CD14-positive monocyte (primary cell): ENCODE measurements at regions not wholly inside any gene's neighbourhood (a gene's known extent, or its start where the extent isn't known, plus 50 kb on each side); places are given as distances from the start of the nearest gene placed in this dataset.

Source experiments
- DNase-seq, 3 donors: peaks; one replicate each; pipeline ENCODE4 v3.0.0-alpha.2; 2011 to 2022
- H2AFZ ChIP-seq: 2 replicates; pipeline ENCODE4 v1.6.0; 2012; ENCODE audit warnings: mild to moderate bottlenecking, low read depth, low read length, inconsistent platforms; ENCODE audit not compliant: insufficient read depth, poor library complexity, severe bottlenecking
- H3K27ac ChIP-seq, 2 donors: 1 replicate in 1 of 2; 2 replicates in 1 of 2; pipeline ENCODE4 v1.5.1; 2012 to 2013; ENCODE audit warnings: low read length in 2 of 2, control low read depth in 1 of 2, inconsistent platforms in 1 of 2, low read depth in 1 of 2, mild to moderate bottlenecking in 1 of 2
- H3K27me3 ChIP-seq, 2 donors: one replicate each; pipeline versions ENCODE4 v1.6.0 to v1.6.1; 2011 to 2013; ENCODE audit warnings: low read length in 2 of 2; ENCODE audit not compliant: control insufficient read depth in 2 of 2, insufficient read depth in 2 of 2
- H3K36me3 ChIP-seq, 2 donors: replicated peaks in 1 of 2; 1 replicate in 1 of 2; 2 replicates in 1 of 2; pipeline versions ENCODE4 v1.5.1 to v1.6.1; 2012 to 2013; ENCODE audit warnings: low read length in 2 of 2, control low read depth in 1 of 2, inconsistent platforms in 1 of 2, mild to moderate bottlenecking in 1 of 2; ENCODE audit not compliant: insufficient read depth in 2 of 2, control insufficient read depth in 1 of 2
- H3K4me1 ChIP-seq, 2 donors: 1 replicate in 1 of 2; 2 replicates in 1 of 2; pipeline versions ENCODE4 v1.5.1 to v1.6.1; 2012 to 2013; ENCODE audit warnings: low read length in 2 of 2, control low read depth in 1 of 2, inconsistent platforms in 1 of 2, mild to moderate bottlenecking in 1 of 2, moderate library complexity in 1 of 2; ENCODE audit not compliant: insufficient read depth in 2 of 2, control insufficient read depth in 1 of 2
- H3K4me2 ChIP-seq: replicated peaks from 2 replicates; pipeline ENCODE3; 2012; ENCODE audit warnings: low read length, moderate library complexity, mild to moderate bottlenecking; ENCODE audit not compliant: poor library complexity, severe bottlenecking; ENCODE audit errors: extremely low read depth
- H3K4me3 ChIP-seq, 3 experiments: fragments of 200-600 bp in 1 of 3; sonication (generic) in 1 of 3; replicated peaks in 1 of 3; 1 replicate in 2 of 3; 2 replicates in 1 of 3; pipeline ENCODE4 v1.5.1; 2011 to 2013; ENCODE audit warnings: low read length in 3 of 3, mild to moderate bottlenecking in 3 of 3, control low read depth in 2 of 3, low read depth in 2 of 3, inconsistent platforms in 1 of 3, moderate library complexity in 1 of 3
- H3K79me2 ChIP-seq: 2 replicates; pipeline ENCODE4 v1.6.0; 2012; ENCODE audit warnings: mild to moderate bottlenecking, control low read depth, inconsistent platforms, low read length, moderate library complexity; ENCODE audit not compliant: insufficient read depth
- H3K9ac ChIP-seq: 2 replicates; pipeline ENCODE4 v1.6.0; 2017; ENCODE audit warnings: low read length, mild to moderate bottlenecking; ENCODE audit not compliant: insufficient read depth, poor library complexity, severe bottlenecking
- H3K9me3 ChIP-seq, 2 donors: replicated peaks in 1 of 2; 1 replicate in 1 of 2; 2 replicates in 1 of 2; pipeline versions ENCODE4 v1.5.1 to v1.6.1; 2012 to 2013; ENCODE audit warnings: low read length in 2 of 2, control low read depth in 1 of 2; ENCODE audit not compliant: control insufficient read depth in 1 of 2, insufficient read depth in 1 of 2
- H4K20me1 ChIP-seq: 2 replicates; pipeline ENCODE4 v1.6.0; 2012; ENCODE audit warnings: mild to moderate bottlenecking, low read length, control low read depth, moderate library complexity; ENCODE audit not compliant: insufficient read depth
- H3K27ac Mint-ChIP-seq, 7 donors: one replicate each; pipeline ENCODE4 v1.8.0; 2020; ENCODE audit warnings: mild to moderate bottlenecking in 7 of 7, mixed read lengths in 7 of 7, moderate library complexity in 6 of 7, inconsistent platforms in 2 of 7
- H3K27me3 Mint-ChIP-seq, 3 donors: one replicate each; pipeline ENCODE4 v1.8.0; 2021 to 2022; ENCODE audit warnings: low read depth in 3 of 3, mild to moderate bottlenecking in 3 of 3, mixed read lengths in 3 of 3, moderate library complexity in 3 of 3, inconsistent platforms in 1 of 3
- H3K36me3 Mint-ChIP-seq, 2 donors: one replicate each; pipeline ENCODE4 v1.8.0; 2020; ENCODE audit warnings: mixed read lengths in 2 of 2, inconsistent platforms in 1 of 2, mild to moderate bottlenecking in 1 of 2
- H3K4me1 Mint-ChIP-seq: one replicate; pipeline ENCODE4 v1.8.0; 2020; ENCODE audit warnings: mild to moderate bottlenecking, mixed read lengths
- H3K4me3 Mint-ChIP-seq, 2 donors: one replicate each; pipeline ENCODE4 v1.8.0; 2020; ENCODE audit warnings: mild to moderate bottlenecking in 2 of 2, mixed read lengths in 2 of 2, moderate library complexity in 1 of 2
- H3K9me3 Mint-ChIP-seq, 7 donors: one replicate each; pipeline ENCODE4 v1.8.0; 2020 to 2022; ENCODE audit warnings: mixed read lengths in 7 of 7, mild to moderate bottlenecking in 6 of 7, moderate library complexity in 6 of 7, inconsistent platforms in 2 of 7
- WGBS: methylation state at CpG from one replicate; pipeline ENCODE4 v1.1.5; 2013; ENCODE audit warnings: missing lambda C conversion rate; ENCODE audit not compliant: insufficient coverage; 5-methylcytosine and 5-hydroxymethylcytosine counted together
- intact Hi-C, 2 donors: fragments of 100-400 bp; cut with micrococcal nuclease; formaldehyde crosslinking; loops; one replicate each; pipeline versions ENCODE4 v1.15.0 to v1.15.1; 2023
- TF ChIP-seq, protein P1 (sequence below): fragments of 200-600 bp; IDR thresholded peaks from one replicate; pipeline ENCODE4 v1.8.0; 2022; ENCODE audit warnings: antibody characterized with exemption, mild to moderate bottlenecking

DNA sequence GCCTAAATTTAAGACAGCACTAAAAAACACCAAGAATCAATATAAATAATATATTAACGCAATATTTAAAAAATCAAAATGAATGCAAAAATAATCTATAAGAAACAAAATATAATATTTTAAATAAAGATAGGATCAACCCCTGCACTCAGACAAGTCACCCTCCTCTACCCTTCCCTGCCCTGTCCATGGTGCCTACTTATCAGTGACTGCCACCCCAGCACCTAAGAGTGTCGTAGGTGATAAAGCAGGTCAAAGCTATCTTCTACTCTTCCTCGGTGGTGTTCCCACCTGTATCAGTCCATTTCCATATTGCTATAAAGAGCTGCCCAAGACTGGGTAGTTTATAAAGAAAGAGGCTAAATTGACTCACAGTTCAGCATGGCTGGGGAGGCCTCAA is 251.9 kb downstream of the STIM2 start:
- H3K4me1 ChIP-seq: no peaks in the 10 kb centered on the region
- WGBS: no CpG with 5 or more reads among the region's 3 CpGs
- Mint-ChIP-seq H3K27ac (no peak overlapping the region), H3K27me3 (peaks cover 0 to 7% (median 2%) of the 10 kb centered on the region in 3 donors), H3K36me3 (no peaks in the 10 kb centered on the region), H3K4me3 (no peak overlapping the region), H3K4me1 (no peaks in the 10 kb centered on the region), H3K9me3 (no peaks in the 10 kb centered on the region)
- H3K79me2 ChIP-seq: no peaks in the 10 kb centered on the region
- intact Hi-C loops: no loop called here
- H3K36me3 ChIP-seq: no peaks in the 10 kb centered on the region
- no peak overlapping the region for H3K9ac ChIP-seq
- H3K4me3 ChIP-seq: no peak overlapping the region
- H3K27ac ChIP-seq: no peak overlapping the region
- no peaks in the 10 kb centered on the region for H4K20me1 ChIP-seq
- no peak for DNase-seq
- TF ChIP-seq, protein P1, sequence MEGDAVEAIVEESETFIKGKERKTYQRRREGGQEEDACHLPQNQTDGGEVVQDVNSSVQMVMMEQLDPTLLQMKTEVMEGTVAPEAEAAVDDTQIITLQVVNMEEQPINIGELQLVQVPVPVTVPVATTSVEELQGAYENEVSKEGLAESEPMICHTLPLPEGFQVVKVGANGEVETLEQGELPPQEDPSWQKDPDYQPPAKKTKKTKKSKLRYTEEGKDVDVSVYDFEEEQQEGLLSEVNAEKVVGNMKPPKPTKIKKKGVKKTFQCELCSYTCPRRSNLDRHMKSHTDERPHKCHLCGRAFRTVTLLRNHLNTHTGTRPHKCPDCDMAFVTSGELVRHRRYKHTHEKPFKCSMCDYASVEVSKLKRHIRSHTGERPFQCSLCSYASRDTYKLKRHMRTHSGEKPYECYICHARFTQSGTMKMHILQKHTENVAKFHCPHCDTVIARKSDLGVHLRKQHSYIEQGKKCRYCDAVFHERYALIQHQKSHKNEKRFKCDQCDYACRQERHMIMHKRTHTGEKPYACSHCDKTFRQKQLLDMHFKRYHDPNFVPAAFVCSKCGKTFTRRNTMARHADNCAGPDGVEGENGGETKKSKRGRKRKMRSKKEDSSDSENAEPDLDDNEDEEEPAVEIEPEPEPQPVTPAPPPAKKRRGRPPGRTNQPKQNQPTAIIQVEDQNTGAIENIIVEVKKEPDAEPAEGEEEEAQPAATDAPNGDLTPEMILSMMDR: no peak
- H3K9me3 ChIP-seq: no peaks in the 10 kb centered on the region
- H3K27me3 ChIP-seq: no peaks in the 10 kb centered on the region
- no peak overlapping the region for H2AFZ ChIP-seq
- no peak overlapping the region for H3K4me2 ChIP-seq

DNA sequence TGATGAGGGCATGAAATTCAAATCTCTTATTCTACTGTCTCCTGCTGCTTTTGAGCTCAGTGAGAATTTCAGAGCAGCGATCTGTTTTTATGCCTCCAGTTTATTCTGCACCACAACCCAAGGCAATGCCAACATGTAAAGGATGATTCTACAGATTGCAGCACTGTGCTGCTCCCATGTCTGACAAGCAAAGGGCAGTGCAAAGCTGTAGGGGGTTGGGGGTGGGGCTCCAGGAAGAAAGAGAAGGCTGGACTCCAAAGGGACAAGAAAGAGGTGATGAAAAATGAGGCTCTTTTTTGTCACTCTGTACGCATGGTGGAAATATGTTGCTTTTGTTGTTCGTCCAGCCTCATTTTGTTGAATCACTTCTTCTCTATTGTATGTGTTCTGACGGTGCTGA is 254.6 kb downstream of the STIM2 start:
- Histone ChIP-seq H3K4me3 (no peak overlapping the region), H3K27me3 (no peaks in the 10 kb centered on the region), H3K79me2 (no peaks in the 10 kb centered on the region), H3K9me3 (no peaks in the 10 kb centered on the region), H2AFZ (no peak overlapping the region), H3K9ac (no peak overlapping the region), H3K36me3 (no peaks in the 10 kb centered on the region), H3K27ac (no peak overlapping the region), H3K4me2 (no peak overlapping the region), H3K4me1 (no peaks in the 10 kb centered on the region), H4K20me1 (no peaks in the 10 kb centered on the region)
- Mint-ChIP-seq H3K4me3 (no peak overlapping the region), H3K36me3 (no peaks in the 10 kb centered on the region), H3K4me1 (no peaks in the 10 kb centered on the region), H3K27me3 (peaks cover 0 to 4% (median 2%) of the 10 kb centered on the region in 3 donors), H3K27ac (peak overlapping the region in 1 of 7 donors; percentile 61), H3K9me3 (peaks cover 0 to 1% (median 0%) of the 10 kb centered on the region in 7 donors)
- WGBS: 83% methylated on average over 2 of the region's 4 CpGs
- DNase-seq: no peak
- intact Hi-C loops: no loop called here
- TF ChIP-seq, protein P1: no peak
